AG09319 (cell line): ENCODE measurements at regions not wholly inside any gene's neighbourhood (a gene's known extent, or its start where the extent isn't known, plus 50 kb on each side); places are given as distances from the start of the nearest gene placed in this dataset.

ENCODE experiments used
- DNase-seq: peaks from one replicate; pipeline ENCODE4 v3.0.0-alpha.2; 2010; ENCODE audit warnings: low read depth; ENCODE audit errors: extremely low read depth
- TF ChIP-seq, protein P1 (sequence below): IDR thresholded peaks from 2 replicates; pipeline ENCODE4 v1.5.1; 2011; ENCODE audit warnings: low read depth, mild to moderate bottlenecking, inconsistent platforms, low read length, moderate library complexity

DNA sequence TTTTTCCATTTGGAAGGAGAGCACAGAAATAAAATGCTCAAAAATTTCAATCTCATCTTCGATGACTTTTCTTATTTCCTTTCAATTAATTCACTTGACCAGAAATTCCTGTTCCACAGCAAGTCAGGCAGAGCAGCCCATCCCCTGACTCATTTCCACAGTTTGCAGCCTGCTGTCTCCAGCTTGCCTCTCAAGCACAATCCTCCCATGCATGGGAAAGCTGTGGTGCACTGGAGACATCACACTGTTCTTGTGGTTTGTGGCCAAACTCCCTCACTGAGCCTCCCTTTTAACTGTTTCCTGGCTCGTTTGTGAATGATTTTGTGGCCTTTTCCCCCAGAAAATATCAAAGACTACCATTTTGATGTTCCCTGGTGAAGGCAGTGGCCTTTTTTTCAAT is 114.0 kb upstream of the ENPEP start:
- DNase-seq = no peak

DNA sequence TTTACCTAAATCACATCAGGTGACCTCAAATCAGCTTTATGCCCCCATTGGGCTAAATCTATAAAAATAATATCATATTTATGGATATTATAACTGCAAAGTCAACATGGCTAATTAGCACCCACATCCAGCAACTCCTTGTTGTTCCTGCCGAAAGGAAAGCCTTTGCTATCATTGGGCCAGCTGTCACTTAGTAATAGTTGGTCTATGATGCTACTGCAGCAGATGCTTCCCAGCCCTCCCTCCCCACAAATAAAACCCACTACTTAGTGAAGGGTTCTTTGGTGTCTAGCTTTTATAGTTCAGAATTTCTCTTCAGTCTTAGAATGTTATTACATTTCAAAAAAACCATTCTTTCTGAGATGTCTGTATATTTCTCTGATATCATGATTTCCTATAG is 116.9 kb upstream of the ENPEP start:
- TF ChIP-seq, protein P1, sequence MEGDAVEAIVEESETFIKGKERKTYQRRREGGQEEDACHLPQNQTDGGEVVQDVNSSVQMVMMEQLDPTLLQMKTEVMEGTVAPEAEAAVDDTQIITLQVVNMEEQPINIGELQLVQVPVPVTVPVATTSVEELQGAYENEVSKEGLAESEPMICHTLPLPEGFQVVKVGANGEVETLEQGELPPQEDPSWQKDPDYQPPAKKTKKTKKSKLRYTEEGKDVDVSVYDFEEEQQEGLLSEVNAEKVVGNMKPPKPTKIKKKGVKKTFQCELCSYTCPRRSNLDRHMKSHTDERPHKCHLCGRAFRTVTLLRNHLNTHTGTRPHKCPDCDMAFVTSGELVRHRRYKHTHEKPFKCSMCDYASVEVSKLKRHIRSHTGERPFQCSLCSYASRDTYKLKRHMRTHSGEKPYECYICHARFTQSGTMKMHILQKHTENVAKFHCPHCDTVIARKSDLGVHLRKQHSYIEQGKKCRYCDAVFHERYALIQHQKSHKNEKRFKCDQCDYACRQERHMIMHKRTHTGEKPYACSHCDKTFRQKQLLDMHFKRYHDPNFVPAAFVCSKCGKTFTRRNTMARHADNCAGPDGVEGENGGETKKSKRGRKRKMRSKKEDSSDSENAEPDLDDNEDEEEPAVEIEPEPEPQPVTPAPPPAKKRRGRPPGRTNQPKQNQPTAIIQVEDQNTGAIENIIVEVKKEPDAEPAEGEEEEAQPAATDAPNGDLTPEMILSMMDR = no peak
- DNase-seq = no peak

More for the DNA sequence above, 114.0 kb upstream of the ENPEP start:
- TF ChIP-seq, protein P1 = no peak

DNA sequence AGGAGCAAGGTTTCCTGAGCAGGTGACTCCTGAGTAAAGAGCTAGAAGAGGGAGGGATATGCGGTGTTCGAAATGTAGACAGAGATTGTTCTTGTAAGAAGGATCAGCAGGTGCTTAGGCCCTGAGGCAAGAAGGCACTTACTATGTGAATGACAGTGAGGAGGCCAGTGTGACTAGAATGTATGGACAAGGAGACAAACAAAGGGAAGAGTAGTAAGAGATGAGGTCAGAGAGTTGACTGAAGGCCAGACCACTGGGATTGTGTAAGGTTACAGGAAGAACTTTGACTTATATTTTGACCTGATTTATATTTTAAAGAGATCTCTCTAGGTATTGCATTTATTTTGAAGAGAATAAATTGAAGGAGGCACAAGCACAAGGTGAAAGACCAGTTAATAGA is 118.4 kb upstream of the ENPEP start:
- TF ChIP-seq, protein P1 = no peak
- no peak for DNase-seq

DNA sequence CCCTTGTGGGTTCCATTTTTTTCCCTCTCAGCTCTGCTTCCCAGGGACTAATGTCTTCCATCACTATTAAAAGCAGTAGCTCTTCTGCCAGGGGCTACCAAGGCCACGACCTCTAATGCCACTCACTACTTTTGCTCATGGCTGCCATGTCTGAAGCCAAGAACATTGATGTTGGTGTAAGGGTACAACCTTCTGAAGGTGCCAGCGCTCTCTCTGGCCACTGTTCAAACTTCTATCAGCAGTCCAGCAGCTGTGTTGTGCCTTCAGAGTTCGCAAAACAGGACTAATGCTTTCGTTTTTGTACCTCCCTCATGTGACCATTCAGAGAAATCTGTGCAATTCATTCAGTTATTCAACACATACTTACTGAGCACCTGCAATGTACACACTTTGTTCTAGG is 121.5 kb upstream of the ENPEP start:
- TF ChIP-seq, protein P1 = no peak
- DNase-seq = no peak

DNA sequence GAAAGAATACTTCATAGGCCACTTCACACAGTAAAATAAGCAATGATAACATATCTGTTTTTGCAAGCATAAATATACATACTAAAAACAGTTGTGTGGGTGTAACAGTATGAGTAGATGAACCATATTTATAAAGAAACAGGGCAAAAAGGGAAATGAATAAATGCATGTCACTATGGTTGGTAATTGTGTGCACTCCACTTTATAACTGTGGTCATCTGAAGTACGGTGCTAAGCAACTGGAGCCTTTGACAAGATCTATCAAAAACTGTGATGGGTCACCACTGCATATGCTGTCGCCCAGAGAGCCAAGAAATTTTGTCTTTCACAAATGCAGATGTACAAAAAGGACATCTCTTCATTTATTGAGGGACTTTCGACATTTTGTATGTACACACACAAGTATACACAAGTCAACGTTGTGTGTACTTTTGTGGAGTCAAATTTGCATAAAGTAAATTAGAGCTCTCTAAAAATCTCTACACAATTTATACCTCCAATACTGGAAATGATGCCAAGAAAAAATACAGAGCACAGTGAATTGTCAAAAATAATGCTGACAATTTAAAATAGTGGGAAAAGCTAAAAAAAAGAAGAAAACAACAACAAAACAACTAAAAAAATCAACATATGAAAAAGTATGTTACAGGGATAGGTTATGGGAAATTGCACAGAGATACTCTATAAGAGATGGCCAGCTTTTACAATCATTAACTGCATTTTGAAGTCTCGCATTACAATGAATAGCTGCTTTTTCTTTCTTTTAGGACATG is 123.1 kb upstream of the ENPEP start:
- TF ChIP-seq, protein P1 = no peak
- DNase-seq = no peak

DNA sequence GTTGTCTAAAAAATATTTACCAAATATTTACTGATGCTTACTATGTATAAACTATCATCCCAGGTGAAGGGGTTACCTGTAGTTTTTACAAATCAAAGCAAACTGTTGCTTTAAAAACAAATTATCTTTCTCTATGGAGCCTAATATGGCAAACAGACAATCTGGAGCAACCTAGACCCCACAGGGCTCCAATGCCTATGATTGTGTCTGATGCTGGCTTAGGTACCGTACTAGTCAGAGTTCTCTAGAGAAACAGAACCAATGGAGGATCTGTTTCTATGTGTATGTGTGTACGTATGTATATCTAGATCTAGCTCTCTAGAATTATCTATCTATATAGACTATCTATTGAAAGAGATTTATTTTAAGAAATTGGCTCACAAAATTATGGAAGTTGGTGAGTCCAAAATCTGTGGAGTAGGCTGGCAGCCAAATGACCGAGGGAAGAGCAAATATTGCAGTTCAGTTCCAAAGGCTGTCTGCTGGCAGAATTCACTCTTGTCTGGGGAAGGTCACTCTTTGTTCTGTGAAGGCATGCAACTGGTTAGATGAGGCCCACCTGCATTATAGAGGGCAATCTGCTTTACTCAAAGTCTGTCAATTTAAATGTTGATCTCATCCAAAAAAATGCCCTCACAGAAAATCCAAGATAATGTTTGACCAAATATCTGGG is 127.1 kb upstream of the ENPEP start:
- TF ChIP-seq, protein P1 = no peak
- DNase-seq = no peak

DNA sequence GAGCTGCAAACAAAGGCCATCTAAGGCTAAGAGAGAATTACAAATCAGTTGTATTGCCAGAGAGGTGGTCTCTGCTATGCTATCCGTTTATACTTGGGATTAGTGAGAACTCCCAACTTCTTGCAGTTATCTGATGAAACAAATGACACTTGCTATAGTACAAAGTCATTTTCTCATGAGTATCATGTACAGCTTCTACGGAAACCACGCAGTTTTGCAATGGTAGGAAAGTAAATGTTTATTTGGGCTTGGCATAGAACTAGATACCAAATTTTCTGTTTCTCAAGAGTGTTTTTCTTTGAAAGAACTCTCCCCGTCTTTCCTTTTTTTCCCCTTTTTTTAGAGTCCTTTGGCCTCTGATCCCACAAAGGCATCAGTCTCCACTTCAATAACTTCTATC is 128.2 kb upstream of the ENPEP start:
- TF ChIP-seq, protein P1 = no peak

More for the DNA sequence above, 128.2 kb upstream of the ENPEP start:
- no peak for DNase-seq
